ENCODE measurements at regions not wholly inside any gene's neighbourhood (a gene's known extent, or its start where the extent isn't known, plus 50 kb on each side); places are given as distances from the start of the nearest gene placed in this dataset.
"Not testable (repeated sequence)": the region's sequence is repeated elsewhere in the genome, so short reads cannot be mapped to it uniquely, and the experiment has no call there.

GRCh38 chr6:113220832-113221231 lies 636.3 kb upstream of the MARCKS start:
- no peaks in the 10 kb centered on the region for H3K27me3 ChIP-seq (ENCODE audit: low read depth)
- DNase-seq, result no peak
- no peaks in the 10 kb centered on the region for H3K4me1 ChIP-seq
- no peaks in the 10 kb centered on the region for H3K36me3 ChIP-seq
- intact Hi-C loops (cut with micrococcal nuclease), result no loop called here
- TF ChIP-seq, protein P1, sequence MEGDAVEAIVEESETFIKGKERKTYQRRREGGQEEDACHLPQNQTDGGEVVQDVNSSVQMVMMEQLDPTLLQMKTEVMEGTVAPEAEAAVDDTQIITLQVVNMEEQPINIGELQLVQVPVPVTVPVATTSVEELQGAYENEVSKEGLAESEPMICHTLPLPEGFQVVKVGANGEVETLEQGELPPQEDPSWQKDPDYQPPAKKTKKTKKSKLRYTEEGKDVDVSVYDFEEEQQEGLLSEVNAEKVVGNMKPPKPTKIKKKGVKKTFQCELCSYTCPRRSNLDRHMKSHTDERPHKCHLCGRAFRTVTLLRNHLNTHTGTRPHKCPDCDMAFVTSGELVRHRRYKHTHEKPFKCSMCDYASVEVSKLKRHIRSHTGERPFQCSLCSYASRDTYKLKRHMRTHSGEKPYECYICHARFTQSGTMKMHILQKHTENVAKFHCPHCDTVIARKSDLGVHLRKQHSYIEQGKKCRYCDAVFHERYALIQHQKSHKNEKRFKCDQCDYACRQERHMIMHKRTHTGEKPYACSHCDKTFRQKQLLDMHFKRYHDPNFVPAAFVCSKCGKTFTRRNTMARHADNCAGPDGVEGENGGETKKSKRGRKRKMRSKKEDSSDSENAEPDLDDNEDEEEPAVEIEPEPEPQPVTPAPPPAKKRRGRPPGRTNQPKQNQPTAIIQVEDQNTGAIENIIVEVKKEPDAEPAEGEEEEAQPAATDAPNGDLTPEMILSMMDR (IDR thresholded peaks at IDR 0.05; ENCODE audit: borderline replicate concordance), result no peak
- no peak overlapping the region for H3K27ac ChIP-seq (replicated peaks)
- H3K4me3 ChIP-seq, result no peak overlapping the region
- H3K9me3 ChIP-seq (replicated peaks), result peaks cover 4% of the 10 kb centered on the region

GRCh38 chr6:113221850-113222249 lies 635.3 kb upstream of the MARCKS start:
- no peak for DNase-seq
- intact Hi-C loops (cut with micrococcal nuclease), result no loop called here
- Histone ChIP-seq H3K4me3 (no peak overlapping the region), H3K4me1 (no peaks in the 10 kb centered on the region), H3K9me3 (replicated peaks) (peaks cover 4% of the 10 kb centered on the region), H3K27ac (replicated peaks) (no peak overlapping the region), H3K36me3 (no peaks in the 10 kb centered on the region), H3K27me3 (ENCODE audit: low read depth) (no peaks in the 10 kb centered on the region)
- TF ChIP-seq, protein P1 (IDR thresholded peaks at IDR 0.05; ENCODE audit: borderline replicate concordance), result no peak

GRCh38 chr6:113246186-113246585 lies 611.0 kb upstream of the MARCKS start:
- Histone ChIP-seq H3K4me1 (no peaks in the 10 kb centered on the region), H3K4me3 (no peak overlapping the region), H3K9me3 (replicated peaks) (no peaks in the 10 kb centered on the region), H3K27me3 (ENCODE audit: low read depth) (no peaks in the 10 kb centered on the region), H3K36me3 (no peaks in the 10 kb centered on the region), H3K27ac (replicated peaks) (no peak overlapping the region)
- intact Hi-C loops (cut with micrococcal nuclease), result no loop called here
- DNase-seq, result no peak
- TF ChIP-seq, protein P1 (IDR thresholded peaks at IDR 0.05; ENCODE audit: borderline replicate concordance), result no peak

DNA sequence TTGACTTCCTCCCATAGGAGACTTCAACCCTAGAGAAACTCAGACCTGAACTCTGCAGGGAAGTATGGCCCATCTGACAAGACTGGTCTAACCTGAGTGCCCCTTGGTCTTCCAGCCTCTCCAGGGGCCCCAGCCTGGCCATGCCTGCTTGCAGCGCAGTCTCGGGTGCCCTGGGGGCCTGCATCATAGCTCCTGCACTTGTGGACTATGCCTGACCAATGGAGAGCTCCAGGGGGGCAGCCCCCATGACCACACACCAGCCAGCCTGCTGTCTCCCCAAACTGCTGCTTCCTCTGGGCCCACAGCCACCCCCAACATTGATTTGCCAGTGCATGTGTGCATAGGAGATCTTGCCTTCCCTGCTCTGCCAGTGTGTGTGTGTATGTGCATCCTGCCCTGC lies 608.6 kb upstream of the MARCKS start:
- Histone ChIP-seq H3K27ac (replicated peaks) (no peak overlapping the region), H3K27me3 (ENCODE audit: low read depth) (no peaks in the 10 kb centered on the region), H3K9me3 (replicated peaks) (peaks cover 7% of the 10 kb centered on the region), H3K4me1 (no peaks in the 10 kb centered on the region), H3K36me3 (no peaks in the 10 kb centered on the region), H3K4me3 (no peak overlapping the region)
- TF ChIP-seq, protein P1 (IDR thresholded peaks at IDR 0.05; ENCODE audit: borderline replicate concordance), result no peak
- no peak for DNase-seq
- intact Hi-C loops (cut with micrococcal nuclease), result no loop called here

DNA sequence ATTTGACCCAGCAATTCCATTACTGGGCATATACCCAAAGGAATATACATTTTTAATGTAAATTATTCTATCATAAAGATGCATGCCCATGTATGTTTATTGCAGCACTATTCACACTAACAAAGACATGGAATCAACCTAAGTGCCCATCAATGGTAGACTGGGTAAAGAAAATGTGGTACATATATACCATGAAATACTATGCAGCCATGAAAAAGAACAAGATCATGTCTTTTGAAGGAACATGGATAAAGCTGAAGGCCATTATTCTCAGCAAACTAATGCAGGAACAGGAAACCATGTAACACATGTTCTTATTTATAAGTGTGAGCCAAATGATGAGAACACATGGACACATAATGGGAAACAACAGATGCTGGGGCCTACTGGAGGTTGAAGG lies 603.0 kb upstream of the MARCKS start:
- H3K9me3 ChIP-seq (replicated peaks), result peaks cover 36% of the 10 kb centered on the region
- H3K4me1 ChIP-seq; H3K4me3 ChIP-seq; H3K36me3 ChIP-seq; H3K27ac ChIP-seq (replicated peaks); DNase-seq; intact Hi-C loops (cut with micrococcal nuclease); H3K27me3 ChIP-seq (ENCODE audit: low read depth): not testable (repeated sequence)

DNA sequence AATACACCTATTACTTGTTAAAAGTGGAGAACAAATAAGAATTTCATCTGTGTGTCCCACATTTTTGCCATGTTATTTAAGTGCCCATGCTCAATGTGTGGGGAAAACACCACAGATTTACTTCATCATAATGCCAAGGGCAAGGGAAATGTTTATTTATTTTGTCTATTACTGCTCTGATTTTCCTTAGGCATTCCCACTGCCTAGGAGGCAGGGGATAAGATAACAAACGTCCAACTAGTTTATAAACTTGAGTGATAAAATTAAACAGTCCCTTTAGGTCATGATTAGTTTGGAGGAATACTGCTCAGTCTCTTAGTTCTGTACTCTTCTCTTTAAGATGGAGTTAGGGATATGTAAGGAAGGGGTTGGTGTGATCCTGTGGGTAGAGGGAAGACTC lies 598.4 kb upstream of the MARCKS start:
- intact Hi-C loops (cut with micrococcal nuclease), result no loop called here
- no peaks in the 10 kb centered on the region for H3K4me1 ChIP-seq
- no peak overlapping the region for H3K27ac ChIP-seq (replicated peaks)
- no peak for DNase-seq
- H3K36me3 ChIP-seq, result no peaks in the 10 kb centered on the region
- H3K9me3 ChIP-seq (replicated peaks), result peaks cover 43% of the 10 kb centered on the region
- TF ChIP-seq, protein P1 (IDR thresholded peaks at IDR 0.05; ENCODE audit: borderline replicate concordance), result no peak
- no peak overlapping the region for H3K4me3 ChIP-seq
- no peaks in the 10 kb centered on the region for H3K27me3 ChIP-seq (ENCODE audit: low read depth)

Data from left ventricle myocardium inferior (tissue), 1 donor.